SIG-M5 (cell line): ENCODE measurements at regions not wholly inside any gene's neighbourhood (a gene's known extent, or its start where the extent isn't known, plus 50 kb on each side); places are given as distances from the start of the nearest gene placed in this dataset.

Source experiments
- DNase-seq: peaks from one replicate; lab custom pipeline; 2025; lab: John Stamatoyannopoulos, UW

GRCh38 chr9:119020284-119020683 lies 349.0 kb downstream of the BRINP1 start:
- DNase-seq: no peak

- DNase-seq: no peak
Measured at GRCh38 chr9:119020730-119021333, 348.4 kb downstream of the BRINP1 start.

DNA sequence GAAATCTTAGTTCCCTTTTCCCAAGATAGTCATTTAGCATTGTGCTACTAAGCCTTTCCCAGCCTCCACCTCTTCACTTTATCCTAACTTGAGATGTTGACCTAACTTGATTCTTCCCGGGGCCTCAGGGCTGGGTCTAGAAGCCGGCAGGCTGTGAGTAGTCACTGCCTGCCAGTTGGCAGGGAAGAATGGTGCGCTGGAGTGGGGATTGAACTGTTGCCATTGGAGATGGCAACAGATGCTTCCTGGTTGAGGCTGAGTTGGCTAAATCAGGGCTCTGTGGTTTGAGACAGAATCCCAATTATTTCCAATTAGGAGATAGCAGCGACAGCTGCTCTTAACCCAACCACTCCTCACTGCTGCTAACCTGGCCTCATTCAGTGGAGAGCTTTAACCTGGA lies 343.1 kb downstream of the BRINP1 start:
- no peak for DNase-seq

DNA sequence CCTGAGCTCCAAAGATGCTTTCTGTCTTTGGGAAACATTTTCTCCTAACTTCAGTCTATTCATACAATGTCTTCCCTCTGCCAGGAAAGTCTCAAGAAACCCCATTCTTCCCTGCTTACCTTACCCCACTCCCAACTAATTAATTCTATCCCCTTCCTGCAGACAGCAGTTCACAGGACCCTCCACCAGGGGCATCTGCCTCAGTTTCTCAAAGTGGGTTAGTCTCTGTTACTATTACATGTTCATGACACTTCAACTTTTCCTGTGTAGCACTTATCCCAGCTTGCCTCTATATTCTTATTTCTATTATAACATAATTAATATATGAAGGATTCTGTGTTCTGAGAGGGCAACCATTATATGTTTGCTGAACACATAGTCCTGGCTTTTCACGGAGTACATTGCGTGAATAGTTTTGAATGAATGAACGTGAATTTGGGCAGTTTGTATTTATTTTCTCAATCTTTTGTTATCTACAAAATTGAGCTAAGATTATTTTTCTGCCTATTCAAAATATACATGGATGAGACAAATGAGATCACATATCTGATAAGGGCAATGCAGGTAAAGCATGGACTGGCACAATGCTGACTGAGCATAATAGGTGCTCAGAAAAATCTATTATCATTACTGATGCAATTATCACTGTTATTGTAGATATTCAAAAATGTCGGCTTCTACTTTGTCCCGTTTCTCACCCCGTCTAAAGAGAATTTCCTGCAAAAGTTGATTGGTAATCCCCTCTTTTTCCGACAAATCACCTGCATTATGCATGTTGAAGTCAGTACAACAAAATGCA lies 341.1 kb downstream of the BRINP1 start:
- DNase-seq: no peak

GRCh38 chr9:119029886-119030285 lies 339.3 kb downstream of the BRINP1 start:
- no peak for DNase-seq

DNA sequence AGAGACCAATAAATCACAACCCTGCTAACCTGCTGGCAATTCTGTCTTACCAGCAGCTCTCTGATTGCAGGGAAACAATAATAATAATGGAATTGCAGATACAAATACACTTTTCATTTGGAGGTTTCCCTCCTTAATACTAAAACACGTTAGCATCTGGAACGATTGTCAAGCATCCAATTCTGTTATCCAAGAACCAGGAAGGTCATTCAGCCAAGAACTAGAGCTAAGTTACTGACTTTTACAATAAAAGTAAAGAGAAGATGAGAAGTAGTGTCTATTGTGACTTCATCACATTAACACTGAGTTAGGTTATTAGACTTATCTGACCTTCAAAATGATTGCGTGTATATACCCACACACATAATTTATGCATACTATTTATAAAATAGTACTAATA lies 335.6 kb downstream of the BRINP1 start:
- no peak for DNase-seq

DNA sequence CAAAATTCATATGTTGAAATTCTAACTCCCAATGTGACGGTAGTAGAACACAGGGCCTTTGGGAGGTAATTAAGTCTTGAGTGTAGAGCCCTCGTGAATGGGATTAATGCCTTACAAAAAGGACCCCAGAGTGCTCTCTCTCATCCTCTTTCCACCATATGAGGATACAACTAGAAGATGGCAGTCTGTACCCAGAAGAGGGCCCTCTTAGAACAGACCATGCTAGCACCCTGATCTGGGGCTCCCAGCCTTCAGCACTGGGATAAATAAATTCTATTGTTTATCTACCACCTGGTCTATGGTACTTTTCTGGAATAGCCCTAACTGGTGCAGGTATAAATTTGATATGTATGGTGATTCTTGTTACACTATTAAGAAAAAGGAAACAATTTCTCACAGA lies 332.3 kb downstream of the BRINP1 start:
- no peak for DNase-seq

DNA sequence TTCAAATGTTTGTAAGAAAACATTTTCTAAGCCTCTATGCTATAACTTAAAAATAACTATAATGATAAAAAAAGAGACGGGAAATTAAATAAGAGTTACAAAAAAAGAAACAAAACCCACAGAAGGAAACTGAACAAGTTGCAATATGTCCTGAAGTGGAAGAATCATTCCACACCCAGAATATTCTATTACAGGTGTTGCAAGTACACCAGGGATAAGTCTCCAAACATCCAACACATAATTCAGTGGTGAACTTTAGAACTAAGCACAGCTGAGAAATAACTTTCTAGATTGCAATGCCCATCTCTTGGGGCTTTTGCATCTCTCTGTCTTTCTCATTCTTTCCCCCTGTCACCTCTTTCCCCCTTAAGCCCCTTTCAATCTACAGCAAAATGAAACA lies 325.2 kb downstream of the BRINP1 start:
- DNase-seq: no peak

- DNase-seq: no peak
Measured at GRCh38 chr9:119044806-119045205, 324.4 kb downstream of the BRINP1 start.

DNA sequence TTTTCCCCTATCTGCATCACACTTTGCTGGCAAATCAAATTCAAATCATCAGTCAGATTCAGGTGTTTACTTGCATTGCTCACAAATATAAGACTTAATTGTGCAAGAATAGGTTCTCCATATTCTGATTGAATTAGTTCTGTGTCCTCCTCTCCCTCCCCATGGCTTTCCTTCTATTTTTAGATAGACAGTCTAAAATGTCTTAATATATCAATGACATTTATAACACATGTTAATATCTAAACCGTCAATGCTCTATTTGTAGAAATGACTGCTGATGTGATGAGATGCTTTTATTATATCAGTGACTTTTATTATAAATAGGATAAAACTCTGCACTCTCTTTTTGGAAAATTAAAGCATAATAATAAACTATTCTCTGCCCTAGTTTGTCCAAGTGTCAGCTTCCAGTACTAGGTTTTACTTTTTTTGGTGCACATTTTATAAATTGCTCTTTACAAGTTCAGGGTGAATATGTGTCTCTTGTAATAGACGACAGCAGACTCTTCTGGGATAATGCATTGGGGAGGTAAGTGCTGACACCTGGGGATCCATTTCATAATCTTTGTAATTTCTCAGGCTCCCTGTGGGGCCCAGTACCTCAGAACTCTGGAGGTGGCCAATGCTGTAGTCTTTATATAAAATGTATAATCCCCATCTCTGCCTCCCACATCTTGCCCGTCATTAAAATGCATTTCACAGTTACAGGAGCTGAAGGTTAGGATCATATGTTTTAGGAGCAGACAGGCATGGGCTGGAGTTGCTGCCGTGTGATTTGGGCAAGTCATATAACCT lies 321.5 kb downstream of the BRINP1 start:
- no peak for DNase-seq

DNA sequence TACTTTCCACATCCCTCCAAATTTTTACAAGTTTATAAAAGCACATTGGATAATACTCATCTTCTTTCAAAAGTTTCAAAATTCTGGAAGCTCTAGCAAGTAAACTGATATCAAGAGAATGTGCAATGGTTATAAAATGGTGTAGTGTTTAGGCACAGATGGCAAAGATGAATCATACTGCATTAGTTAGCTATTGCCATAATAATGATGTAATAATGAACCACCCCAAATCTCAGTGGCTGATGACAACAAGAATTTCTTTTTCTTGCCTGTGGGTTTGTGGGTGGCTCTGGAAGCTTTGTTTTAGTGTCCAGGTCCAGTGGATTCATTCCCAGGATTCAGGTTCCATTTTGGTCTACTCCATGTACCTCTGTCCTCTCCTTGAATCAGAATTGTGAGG lies 319.0 kb downstream of the BRINP1 start:
- DNase-seq: no peak

DNA sequence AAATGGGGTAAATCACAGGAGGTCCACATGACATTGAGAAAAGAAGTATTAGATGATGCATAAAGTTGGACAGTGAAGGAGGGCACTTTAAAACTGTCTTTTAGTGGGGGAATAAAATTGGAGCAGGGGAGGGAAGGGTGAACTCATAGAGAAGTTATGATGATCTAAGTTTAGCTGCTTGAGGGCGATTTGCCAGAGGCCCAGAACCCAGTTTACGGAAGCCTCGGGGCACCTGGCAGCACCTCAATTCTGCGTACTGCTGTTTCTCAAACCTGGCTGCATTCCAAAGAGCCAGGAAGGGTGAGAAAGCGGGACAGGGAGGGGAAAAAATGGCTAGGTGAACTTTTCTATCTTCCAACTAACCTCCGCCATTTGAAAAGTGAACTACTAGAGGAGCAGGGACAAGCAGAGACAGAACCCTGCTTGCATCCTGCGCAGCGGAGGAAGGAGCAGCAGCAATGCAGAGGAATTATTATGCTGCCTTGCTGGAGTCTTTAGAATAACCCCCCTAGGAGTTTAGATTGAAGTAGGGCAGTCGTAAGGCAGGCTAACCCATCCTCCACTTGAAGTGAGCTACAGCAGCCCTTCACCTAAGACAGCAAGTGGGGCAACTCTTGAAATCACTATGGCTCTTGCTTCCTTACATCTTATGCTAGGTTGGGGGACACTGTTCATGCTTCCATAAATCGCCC lies 316.8 kb downstream of the BRINP1 start:
- DNase-seq: no peak

GRCh38 chr9:119053070-119053469 lies 316.2 kb downstream of the BRINP1 start:
- no peak for DNase-seq

GRCh38 chr9:119060629-119061385 lies 308.4 kb downstream of the BRINP1 start:
- no peak for DNase-seq

DNA sequence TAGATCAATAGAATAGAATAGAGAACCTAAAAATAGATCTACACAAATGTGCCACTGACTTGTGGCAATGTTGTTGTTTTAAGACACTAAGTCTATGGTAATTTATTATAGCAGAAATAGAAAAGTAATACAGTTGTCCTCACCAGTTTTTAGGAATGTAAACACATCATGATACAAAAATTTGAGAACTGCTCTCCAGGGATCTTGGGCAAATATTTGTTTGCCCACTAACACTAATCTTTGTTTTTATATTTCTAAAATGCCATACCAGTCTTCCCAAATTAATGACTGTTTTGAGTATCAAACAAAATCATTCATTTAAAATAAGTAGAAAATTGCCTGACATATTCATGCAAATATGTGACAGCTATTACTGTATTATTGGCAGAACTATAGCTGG lies 297.6 kb downstream of the BRINP1 start:
- no peak for DNase-seq

DNA sequence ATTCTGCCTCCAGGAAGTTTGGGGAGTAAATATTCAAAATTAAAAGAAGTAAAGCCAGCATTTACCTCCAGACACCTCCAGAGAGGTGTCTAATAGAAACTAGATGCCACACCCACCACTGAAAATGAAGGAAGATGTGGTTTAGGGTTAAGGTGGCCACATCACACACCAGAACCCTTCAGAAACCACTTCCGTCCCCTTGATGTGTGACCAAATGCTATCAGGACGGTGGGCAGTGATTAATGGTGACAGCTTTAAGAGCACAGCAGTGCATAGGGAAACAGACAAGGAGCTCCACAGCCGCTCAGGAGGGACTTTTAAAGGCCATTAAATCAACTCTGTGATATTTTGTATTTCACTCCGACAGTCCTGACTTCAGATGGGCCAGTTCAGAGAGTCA lies 295.2 kb downstream of the BRINP1 start:
- no peak for DNase-seq

- DNase-seq: no peak
Measured at GRCh38 chr9:119078015-119078414, 291.2 kb downstream of the BRINP1 start.

- DNase-seq: no peak
Measured at GRCh38 chr9:119083673-119084072, 285.6 kb downstream of the BRINP1 start.

DNA sequence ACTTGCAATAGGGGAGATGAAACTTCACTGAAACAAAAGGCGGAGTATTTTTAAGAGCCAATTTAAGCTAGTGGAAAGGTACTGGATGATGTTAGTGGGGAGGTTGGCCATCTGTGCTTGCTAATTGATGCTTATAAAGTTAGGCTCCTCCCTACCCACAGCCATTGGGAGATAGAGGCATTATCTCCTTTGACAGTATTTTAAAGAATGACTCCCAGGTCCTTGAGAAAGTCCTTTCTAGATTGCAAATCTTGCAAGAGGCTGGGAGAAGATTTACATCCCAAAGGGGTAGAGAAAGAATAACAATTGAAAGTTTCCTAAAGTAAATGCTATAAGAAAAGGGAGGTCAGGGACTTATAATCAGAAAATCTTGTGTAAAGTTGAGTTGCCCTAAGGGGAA lies 282.6 kb downstream of the BRINP1 start:
- DNase-seq: no peak

DNA sequence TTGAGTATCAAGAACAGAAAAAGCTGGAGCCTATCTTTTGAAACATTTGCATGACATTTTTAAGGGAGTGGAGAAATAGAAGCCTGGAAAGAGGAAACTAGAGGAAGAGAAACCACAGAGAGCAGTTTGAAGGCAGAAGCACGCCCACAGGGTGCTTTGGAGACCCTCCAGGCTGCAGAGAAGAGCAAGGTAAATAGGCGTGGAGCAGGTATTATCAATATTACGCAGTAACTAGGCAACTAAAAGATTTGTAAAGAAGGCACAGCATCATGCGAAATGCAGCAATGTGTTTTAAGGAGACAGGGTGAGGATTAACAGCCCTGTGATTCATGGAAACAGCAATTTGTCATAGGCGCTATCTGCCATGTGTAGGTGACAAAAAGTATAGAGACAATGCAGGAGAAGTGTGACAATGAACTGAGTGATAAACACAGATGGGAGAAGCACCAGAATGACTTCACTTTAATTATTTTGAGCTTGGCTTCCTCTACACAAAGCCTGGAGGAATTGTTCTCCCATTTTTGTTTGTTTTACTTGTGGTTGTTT lies 281.2 kb downstream of the BRINP1 start:
- no peak for DNase-seq

- DNase-seq: no peak
Measured at GRCh38 chr9:119091074-119091473, 278.2 kb downstream of the BRINP1 start.
